NCI-H82 (cell line): ENCODE measurements at regions not wholly inside any gene's neighbourhood (a gene's known extent, or its start where the extent isn't known, plus 50 kb on each side); places are given as distances from the start of the nearest gene placed in this dataset.

Experiments
- DNase-seq: peaks from one replicate; lab custom pipeline; 2025; lab: John Stamatoyannopoulos, UW

GRCh38 chr3:10555263-10555662 is 49.9 kb upstream of the ATP2B2 start:
- DNase-seq: no peak

GRCh38 chr3:10556312-10556711 is 50.9 kb upstream of the ATP2B2 start:
- DNase-seq: peak; percentile 76

GRCh38 chr3:10557250-10557649 is 51.9 kb upstream of the ATP2B2 start:
- no peak for DNase-seq

GRCh38 chr3:10557781-10558373 is 52.5 kb upstream of the ATP2B2 start:
- no peak for DNase-seq

- peak; percentile 82 for DNase-seq
These were observed 53.4 kb upstream of the ATP2B2 start for GRCh38 chr3:10558736-10559135.

- no peak for DNase-seq
These were observed 54.9 kb upstream of the ATP2B2 start for GRCh38 chr3:10560060-10560861.

GRCh38 chr3:10561162-10561945 is 56.0 kb upstream of the ATP2B2 start:
- DNase-seq: no peak

- DNase-seq: no peak
These were observed 56.7 kb upstream of the ATP2B2 start for GRCh38 chr3:10561946-10562560.

GRCh38 chr3:10563396-10563795 is 58.0 kb upstream of the ATP2B2 start:
- no peak for DNase-seq

GRCh38 chr3:10565814-10566213 is 60.4 kb upstream of the ATP2B2 start:
- DNase-seq: no peak

GRCh38 chr3:10566451-10566850 is 61.1 kb upstream of the ATP2B2 start:
- DNase-seq: no peak

- no peak for DNase-seq
These were observed 63.2 kb upstream of the ATP2B2 start for GRCh38 chr3:10568549-10568948.

GRCh38 chr3:10570196-10570946 is 65.0 kb upstream of the ATP2B2 start:
- DNase-seq: no peak

GRCh38 chr3:10574101-10574620 is 68.8 kb upstream of the ATP2B2 start:
- DNase-seq: peak; percentile 46

- no peak for DNase-seq
These were observed 70.3 kb upstream of the ATP2B2 start for GRCh38 chr3:10575601-10576160.

GRCh38 chr3:10577486-10577885 is 72.1 kb upstream of the ATP2B2 start:
- DNase-seq: no peak

GRCh38 chr3:10580426-10580825 is 75.0 kb upstream of the ATP2B2 start:
- no peak for DNase-seq

- DNase-seq: no peak
These were observed 75.9 kb upstream of the ATP2B2 start for GRCh38 chr3:10581251-10581650.

GRCh38 chr3:10581716-10582115 is 76.3 kb upstream of the ATP2B2 start:
- no peak for DNase-seq

GRCh38 chr3:10582733-10583132 is 77.3 kb upstream of the ATP2B2 start:
- DNase-seq: no peak
